CD4-positive, alpha-beta T cell treated with Interleukin-17A for 1 hour (primary cell): ENCODE measurements at regions not wholly inside any gene's neighbourhood (a gene's known extent, or its start where the extent isn't known, plus 50 kb on each side); places are given as distances from the start of the nearest gene placed in this dataset.

ENCODE experiments used
- DNase-seq: peaks from one replicate; pipeline ENCODE4 v3.0.0-alpha.2; 2020

GRCh38 chr12:89970722-89971121 is 262.1 kb upstream of the ATP2B1 start:
- no peak for DNase-seq

- no peak for DNase-seq
These were observed 260.5 kb upstream of the ATP2B1 start for GRCh38 chr12:89969093-89969492.

DNA sequence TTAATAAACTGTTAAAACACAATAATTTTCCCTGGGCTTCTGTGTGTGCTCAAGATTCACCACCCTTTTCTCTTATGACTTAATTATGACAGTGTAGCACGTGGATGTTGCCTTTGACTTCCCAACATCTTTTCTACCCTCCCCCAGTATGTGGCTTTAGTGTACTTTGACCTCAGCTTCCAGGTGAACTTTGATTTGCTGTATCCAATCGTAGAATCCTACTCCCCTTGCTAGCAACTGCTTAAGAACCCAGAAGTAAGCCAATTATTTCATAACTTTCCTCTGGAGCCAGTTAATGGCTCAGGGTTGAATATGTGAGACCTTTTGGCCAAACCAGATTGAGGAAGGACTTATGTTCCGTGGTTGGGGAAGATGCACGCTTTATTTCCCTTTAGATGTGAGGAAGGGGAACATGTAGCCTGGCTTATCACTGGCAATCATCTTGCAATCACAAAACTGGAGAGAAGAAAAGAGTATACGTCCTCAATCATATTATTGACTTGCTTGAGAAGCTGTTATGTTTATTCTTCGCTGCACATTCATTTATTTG is 259.6 kb upstream of the ATP2B1 start:
- DNase-seq = no peak

- DNase-seq = no peak
These were observed 258.0 kb upstream of the ATP2B1 start for GRCh38 chr12:89966495-89967240.

- DNase-seq = no peak
These were observed 257.4 kb upstream of the ATP2B1 start for GRCh38 chr12:89965993-89966392.

DNA sequence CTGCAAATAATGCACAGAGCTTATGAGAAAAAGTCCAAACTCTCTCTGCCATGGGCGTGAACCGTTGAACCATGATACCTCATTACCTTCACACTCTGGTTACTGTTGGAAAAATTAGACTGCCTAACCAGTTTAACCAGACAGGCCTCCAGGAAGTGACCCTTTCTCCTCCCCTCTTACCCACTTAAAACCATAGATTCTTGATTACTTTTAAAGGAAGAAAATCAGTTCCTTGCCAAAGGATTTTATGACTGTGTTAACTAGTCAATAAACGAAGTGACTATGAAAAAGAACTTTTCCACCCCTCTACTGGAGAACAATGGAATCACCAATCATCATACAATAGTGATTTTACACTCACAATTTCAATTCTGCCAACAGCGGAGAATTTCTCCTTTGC is 254.0 kb upstream of the ATP2B1 start:
- peak; percentile 35 for DNase-seq

DNA sequence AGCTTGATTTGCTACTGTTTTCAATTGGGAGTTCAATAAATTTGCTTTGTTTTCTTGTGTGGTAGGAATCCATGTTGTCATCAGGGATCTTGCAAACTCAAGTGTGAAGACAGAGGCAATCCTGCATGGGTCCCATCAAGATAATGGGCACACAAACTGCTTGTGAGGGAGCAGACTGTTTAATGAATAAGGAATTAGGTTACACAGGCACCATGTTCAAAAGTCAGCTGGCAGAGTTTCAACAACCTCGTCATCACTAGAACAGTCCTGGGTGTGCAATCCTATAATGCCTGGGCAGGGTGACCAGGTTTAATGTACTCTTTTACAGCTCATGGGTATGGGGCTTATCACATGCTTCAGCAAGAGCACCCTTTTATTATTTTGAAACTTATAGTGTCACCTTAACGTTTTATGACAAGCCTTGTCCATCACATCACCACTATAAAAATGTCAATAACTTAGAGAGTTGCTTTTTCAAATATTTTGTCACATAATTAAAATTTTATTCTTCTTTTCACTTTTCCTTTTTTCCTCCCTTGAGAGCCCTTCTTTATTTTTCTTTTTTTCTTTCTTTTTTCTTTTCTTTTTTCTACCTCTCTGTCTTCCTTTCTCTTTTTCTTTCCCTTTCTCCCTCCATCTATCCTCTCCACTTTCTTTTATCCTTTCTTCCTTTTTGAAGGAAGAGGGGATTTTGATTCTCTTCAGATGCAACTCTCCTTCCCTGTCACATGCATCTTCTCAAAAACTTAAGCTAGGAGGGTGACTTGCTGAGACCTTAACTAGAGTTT is 252.2 kb upstream of the ATP2B1 start:
- DNase-seq = no peak

DNA sequence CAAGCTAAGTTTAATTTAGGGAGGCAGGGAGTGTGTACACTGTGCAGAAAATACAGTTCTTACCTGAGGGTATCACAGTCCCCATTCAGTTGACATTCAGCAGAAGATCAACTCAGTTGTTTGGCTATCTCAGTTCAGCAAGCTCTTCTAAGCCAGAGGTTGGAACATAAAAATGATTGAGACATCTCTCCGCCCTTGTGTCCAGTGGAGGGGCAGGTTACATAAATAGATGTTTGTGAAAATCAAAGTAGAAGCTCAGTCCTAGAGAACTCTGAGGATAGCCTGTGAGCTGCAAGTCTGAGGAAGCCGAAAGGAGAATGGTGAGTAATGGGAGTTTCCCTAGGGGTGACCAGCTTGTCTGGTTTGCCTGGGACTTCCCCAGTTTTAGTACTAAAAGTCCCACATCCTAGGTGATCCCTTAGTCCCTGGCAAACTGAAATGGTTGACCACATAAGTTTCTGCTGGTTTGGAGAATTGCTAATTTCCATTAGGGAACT is 251.4 kb upstream of the ATP2B1 start:
- peak; percentile 54 for DNase-seq

DNA sequence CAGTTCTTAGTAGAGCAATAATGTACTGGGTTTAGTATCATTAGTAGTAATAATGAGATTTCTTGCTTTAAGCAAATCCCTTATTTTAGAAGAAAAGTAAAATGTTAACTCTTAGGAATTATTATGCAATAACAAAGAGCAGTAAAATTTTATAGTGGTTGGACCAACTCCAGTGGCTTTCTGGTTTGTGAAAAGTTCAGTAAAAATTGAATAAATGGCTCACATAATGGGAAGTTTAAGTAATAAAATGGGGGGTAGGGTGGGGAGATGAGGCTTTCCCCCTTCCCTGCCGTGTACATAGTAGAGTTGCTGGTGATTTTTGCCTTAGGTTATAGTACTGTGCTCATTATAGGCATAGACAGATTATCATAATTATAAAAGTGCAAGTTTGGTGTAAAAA is 250.5 kb upstream of the ATP2B1 start:
- DNase-seq = no peak

- DNase-seq = no peak
These were observed 245.6 kb upstream of the ATP2B1 start for GRCh38 chr12:89954259-89954658.

DNA sequence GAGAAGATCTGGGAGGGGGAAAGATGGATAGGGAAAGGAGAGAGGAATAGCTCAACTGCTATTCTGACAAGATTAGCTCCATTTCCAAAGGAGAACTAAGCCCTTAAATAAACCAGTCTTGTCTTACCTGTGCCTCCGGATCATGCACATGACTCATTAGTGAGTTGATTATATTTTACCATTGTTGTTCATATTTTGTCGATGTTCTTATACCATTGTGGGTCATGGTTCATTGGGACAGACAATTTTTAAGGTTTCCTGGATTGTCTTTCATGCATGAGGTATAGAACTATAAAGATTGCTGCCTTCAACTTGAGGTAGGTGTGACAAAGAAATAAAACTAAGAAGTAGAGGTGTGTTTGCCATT is 243.0 kb upstream of the ATP2B1 start:
- no peak for DNase-seq

GRCh38 chr12:89951050-89951693 is 242.5 kb upstream of the ATP2B1 start:
- DNase-seq = peak; percentile 59

DNA sequence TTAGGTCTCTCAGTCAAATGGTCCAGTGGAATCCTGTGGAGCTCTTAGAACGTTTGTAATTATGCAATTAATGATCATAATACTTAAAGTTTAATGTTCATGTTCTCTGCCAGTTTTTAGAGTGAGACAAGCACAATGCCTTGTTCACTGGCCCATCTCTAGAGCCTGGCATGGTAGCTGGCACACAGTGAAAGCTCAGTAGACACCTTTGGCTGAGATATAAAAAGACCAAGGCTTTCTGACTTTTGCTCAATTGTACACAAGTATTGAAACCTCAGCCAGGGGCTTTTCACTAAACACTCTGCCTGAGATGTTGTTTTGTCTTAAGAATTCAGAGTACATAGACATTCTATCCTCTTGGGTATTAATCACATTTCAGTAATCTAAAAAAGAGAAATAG is 241.8 kb upstream of the ATP2B1 start:
- peak; percentile 54 for DNase-seq

- peak; percentile 96 for DNase-seq
These were observed 241.0 kb upstream of the ATP2B1 start for GRCh38 chr12:89949457-89950195.

DNA sequence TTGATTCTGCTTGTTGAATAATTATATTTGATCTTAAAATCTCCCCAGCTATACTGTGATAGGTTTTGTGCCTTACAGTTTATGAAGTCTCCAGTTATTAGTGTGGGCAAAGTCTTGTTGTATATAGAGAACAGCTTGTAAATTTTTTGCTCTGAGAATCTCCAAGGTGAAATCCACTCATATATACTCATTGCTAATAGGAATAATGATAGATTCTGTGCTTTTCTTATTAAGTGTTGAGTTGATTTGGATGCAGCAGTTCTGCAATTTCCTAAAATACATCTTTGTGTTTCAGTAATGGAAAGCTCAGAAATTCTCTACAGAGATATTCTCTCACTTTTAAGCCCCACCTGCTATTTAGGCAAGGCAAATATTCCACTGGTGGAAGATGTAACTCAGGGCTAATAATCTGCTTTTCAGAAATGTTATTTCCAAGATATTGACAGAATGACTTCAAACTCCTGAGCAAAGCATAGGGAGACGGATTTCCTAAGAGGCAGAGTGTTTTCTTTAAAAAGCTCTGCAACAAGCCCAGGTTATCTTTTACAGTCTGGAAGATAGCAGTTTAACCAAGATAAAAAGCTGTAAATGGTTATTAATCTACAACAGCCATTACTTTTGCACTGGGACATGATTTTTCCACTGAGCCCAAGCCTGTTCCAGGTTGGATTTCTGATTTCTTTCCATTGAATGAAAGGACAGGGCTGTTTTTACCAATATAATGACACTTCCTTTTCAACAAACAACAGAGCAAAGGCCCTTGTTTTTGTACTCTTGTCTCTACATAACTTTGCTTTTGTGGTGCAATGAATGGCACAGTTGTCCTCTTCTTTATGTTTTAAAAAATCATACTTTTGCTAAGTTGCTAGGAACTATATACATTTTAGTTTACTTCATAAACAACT is 239.9 kb upstream of the ATP2B1 start:
- peak; percentile 30 for DNase-seq

DNA sequence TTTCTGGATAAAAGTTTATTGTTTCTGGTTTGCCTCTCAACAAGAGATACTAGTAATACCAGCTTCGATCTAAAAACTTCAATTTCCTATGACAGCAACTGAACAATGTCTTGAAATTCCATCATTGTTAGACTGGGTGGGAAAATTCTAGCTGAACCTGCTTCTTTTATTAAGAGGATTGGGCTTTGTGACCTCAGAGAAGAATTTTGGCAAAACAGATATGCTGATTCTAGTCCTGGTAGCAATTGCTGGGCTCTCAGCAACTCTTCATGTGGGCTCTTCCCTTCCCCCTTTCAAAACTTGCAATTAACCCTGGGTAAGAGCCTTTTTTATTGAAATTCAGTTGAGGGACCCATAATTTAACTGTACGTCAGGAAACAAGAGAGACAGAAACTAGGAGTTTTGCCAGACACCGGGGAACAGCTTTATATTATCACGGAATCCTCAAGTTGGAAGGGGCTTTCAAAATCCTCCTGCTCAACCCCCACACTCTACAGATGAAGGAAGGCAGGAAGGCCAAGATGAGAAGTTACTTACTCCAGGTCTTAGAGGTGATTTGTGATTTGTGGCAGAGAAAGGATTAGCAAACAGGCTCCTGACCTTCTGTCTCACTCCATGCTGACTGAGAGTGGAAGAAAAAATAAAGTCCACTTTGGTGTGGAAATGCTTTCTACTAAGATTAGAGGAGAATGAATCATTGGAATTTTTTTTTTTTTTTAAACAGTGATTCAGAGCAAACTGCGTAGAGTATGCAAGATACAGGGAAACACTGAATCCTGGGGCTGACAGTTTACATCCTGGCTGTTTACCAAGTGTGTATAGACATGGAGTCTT is 239.0 kb upstream of the ATP2B1 start:
- DNase-seq = peak; percentile 22

DNA sequence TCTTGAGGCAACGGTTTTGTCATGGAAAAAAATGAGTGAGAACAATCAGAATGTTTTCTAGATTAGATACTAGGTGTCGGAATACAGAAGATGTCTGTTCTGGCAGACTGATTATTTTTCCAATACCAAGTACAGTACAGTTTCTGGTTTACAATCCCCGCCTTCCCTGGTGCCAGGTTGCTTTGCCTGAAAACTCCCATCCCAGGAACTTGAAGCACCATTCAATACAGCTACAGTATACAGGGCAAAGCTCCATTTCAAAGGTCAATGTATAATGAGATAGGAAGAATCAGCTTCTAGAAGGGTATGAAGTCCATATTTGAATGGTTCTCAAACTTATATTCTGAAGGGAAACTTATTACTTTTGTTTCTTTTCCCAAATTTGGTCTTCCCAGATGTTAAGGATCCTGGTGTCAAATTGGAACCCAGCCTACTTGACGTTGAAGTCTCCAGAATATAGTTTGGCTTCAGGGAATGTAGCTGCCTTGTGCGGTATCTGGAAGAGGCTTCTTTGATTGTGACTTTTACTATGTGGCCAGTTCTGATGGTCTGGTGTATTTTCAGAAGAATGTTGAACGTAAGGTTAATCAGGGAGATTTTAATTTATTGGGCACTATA is 238.0 kb upstream of the ATP2B1 start:
- DNase-seq = no peak

DNA sequence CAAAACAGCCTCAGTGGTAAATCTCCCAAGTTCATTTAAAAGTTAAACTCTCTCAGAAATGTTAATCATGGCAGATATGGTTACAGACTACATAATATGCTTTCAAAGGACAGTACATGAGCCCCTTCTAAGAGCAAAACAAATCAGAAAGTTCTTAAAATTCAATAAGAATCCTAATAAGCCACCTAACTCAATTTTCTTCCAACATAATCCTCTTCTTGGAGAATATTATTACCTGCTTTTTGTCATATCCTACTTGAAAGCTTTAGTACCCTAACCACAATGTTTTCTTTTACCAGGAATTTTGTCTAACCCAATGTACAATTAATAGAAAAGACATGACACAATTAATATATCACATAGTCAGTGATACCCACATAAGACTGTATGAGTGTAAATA is 236.5 kb upstream of the ATP2B1 start:
- DNase-seq = no peak

DNA sequence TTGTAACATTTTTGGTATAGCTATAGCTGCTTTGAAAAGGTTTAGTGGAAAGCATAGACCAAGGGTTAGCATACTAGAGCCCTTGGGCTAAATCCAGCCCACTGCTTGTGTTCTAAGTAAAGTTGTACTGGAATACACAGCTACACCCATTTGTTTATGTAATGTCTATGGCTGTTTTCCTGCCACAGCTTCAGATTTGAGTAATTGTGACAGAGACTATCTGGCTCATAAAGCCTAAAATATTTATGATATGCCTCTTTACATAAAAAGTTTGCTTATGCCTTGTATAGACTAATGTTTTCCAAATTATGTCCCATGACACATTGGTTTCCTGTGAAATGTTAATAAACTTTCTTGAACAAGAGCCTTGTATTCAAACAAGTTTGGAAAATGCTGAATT is 234.8 kb upstream of the ATP2B1 start:
- DNase-seq = peak; percentile 20

- no peak for DNase-seq
These were observed 232.8 kb upstream of the ATP2B1 start for GRCh38 chr12:89941436-89941835.
